Hindlimb muscle (tissue), 1 donor: ENCODE measurements at regions not wholly inside any gene's neighbourhood (a gene's known extent, or its start where the extent isn't known, plus 50 kb on each side); places are given as distances from the start of the nearest gene placed in this dataset.

Source experiments
- DNase-seq: peaks from one replicate; pipeline ENCODE4 v3.0.0-alpha.2; 2013

DNA sequence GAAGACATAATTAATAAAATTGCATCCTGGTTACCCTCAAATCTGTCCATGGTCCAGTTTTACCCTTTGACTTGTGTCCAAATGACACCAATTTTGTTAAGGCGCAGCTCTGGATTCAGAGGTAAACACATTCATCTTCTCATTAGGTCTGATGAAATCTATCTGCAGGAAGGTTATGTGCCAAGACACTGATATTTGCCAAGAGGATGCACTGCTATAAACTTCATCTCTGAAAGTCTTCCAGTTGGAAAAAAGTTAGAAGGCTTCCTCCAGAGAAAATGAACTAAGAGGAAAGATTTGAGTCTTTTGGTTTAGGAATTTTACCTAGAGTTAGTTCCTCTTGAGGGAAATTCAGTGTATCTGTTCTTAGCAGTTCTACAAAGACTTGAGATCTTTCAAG, 717.8 kb downstream of the DTWD2 start:
- peak; percentile 5 for DNase-seq

DNA sequence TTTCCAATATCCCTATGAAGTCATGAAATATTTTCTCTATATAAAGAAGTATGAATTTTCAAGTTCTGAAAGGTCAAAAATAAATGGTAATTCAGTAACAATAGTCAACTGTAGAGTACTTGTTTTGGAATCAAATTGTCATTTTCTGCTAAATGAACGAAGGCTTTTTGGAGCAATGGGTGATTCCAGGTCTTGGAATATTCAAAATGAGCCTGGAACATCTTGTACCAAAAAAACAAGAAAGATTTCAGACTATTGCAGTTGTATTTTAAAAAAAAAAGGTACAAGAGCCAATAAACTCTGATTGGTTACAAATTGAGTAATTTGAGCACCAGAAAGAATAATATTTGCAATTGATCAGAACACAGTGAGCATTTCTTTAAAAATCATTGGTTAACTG, 730.1 kb downstream of the DTWD2 start:
- DNase-seq: no peak

DNA sequence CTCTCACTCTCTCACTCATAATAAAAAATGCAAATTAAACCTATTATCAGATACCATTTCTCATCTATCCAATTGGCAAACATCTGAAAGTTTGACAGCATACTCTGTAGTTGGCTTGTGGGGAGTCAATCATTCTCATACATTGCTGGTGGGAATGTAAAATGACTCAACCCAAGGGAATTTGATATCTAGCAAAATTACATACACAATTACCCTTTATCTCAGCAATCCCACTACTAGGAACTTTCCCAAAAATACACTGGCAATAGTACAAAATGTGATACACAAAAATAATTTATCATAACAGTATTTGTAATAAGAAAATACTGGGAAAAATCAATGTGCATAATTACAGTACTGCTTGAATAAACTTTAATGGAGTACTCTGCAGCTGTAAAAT, 731.3 kb downstream of the DTWD2 start:
- no peak for DNase-seq

DNA sequence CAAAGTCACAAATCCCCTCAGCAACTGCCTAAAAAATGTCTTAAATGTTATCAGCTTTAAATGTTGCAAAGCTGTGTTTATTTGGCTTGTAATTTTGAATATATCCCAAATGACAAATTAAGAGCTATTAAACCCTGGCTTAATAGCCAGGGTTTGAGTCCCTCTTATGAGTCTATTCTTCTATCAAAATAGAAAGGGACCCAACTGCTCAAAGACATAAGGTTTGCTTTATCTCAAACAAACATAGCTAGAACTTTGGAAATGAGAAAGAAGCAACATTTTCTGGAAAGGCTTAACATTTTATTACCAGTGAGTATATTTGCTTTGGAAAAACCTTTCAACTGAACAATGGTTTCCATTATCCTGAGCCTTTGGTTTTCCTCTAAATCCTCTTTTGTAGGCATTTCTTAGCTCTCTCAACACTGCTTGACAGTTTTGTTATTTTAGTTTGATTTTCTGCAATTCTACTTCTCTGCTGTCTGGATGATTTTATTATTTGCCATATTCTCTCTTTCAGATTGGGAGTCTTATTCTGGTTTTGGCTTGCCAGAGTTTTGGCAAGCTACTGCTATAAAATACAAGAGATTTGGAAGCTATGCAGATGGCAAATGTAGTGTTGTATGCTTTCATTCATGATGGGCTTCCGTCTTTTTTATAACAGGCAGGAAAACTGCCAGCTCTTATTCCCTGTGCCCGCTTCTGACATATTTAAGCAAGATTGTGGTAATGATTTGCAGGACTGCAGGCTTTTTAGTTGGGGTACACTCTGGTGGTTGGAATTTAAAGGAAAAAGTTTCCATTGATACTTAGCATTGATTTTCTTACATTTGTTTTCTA, 734.9 kb downstream of the DTWD2 start:
- peak; percentile 36 for DNase-seq

DNA sequence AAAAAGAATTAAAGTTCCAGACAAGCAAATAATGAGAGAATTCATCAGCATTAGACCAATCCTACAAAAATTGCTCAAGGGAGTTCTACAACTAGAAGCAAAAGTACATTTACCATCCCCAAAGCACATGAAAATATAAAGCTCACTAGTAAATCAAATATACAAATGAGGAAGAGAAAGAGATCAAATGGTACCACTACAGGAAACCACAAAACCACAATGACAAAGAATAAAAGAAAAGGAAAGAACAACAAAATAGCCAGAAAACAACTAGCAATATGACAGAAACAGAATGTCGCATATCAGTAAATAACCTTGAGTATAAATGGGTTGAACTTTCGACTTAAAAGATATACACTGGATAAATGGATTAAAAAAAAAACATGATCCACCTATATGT, 739.0 kb downstream of the DTWD2 start:
- DNase-seq: no peak

DNA sequence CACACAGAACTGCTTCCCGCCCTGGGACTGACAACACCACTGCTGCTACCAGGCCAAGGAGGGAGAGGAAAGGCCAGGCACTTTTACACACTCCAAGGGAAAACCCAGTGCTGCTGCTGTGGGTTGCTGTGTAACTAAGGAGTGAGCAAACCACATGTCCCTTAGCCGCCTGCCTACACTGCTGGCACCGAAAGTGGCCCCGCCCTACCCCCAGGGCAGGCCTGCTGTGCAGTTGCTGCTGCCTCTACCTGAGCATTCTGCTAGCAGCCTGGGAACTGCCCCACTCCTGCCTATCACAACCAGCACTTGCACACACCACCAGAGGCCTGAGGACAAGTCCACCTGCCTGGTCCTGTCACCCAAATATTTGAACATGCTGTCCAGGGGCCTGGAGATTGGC, 740.9 kb downstream of the DTWD2 start:
- no peak for DNase-seq

DNA sequence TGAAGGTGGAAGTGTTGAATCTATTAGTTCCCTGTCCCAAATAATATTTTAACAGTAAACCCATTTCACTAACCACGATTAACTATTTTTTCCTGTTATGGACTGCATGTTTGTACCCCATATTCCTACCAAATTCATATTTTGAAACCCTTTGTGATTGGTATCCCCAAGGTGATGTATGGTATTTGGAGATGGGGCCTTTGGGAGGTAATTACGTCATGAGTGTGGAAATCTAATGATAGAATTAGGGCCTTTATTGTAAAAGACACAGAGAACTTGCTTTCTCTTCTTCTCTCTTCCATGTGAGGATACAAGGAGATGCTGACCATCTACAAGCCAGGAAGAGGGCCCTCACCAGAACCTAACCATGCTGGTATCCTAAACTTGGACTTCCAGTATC, 744.7 kb downstream of the DTWD2 start:
- no peak for DNase-seq

DNA sequence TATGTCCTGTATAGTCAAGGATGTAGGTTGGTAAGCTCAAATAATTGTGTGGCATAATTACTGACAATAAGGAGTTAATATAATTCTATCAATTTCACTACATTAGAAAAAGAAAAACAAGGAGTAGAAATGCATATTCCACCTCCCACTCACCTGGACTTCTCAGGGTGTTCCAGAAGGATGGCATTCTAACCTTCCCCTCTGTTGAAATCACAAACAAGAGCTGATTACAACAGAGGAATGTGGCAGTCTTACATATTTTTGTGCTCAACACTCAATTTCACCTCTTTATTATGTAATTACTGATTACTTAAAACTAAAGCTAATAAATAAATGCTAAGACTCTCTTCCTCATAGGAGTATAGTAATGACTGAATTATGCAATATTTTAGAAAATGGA, 745.3 kb downstream of the DTWD2 start:
- no peak for DNase-seq

DNA sequence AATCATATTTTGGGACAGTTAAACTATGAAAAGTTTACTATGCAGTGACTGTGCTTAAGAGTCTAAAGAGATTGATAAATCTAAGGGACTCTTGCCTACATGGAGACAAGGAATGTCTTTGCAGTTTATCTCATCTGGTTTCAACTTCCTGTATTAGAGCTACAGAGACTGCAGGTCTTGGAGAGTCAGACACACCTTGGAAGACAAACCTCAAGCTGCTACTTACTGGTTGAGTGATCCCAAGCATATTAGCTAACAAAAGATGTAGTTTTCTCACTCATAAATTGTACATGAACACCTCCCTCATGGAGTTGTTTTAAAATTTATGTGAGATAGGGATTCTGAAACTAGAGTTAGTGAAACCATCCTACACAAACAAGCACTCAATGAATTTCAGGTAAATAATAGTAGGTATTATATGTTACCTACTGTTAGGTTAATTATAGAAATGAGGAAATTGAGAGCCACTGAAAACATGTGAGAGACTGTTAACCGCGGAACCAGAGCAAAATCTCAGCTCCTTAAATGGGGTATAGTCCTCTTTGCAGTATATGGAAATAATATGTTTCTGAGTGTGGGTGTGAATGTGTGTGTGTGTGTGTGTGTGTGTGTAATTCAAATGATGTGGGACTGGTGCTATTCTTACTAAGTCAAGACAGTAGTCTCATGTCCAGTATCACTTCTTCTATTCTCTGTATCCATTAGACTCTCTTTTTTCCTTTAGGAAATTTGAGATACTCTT, 752.1 kb downstream of the DTWD2 start:
- DNase-seq: no peak

DNA sequence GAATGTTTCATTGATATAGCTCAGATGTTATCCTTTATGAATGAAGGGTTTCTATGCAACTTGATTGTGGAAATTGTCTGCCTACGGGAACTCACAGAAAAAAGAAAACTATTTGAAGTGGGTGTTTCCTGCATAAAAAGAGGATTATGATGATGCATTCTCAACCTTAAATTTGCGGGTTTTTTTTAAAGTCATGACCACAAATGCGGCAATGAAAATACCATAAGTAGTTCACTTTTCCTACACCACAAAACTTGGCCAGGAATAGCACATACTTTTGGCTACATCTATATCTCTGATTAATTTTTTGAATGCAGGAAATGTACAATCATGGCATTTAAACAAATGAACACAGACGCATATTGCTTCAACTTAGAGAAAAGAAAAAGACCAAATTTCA, 754.7 kb downstream of the DTWD2 start:
- no peak for DNase-seq

DNA sequence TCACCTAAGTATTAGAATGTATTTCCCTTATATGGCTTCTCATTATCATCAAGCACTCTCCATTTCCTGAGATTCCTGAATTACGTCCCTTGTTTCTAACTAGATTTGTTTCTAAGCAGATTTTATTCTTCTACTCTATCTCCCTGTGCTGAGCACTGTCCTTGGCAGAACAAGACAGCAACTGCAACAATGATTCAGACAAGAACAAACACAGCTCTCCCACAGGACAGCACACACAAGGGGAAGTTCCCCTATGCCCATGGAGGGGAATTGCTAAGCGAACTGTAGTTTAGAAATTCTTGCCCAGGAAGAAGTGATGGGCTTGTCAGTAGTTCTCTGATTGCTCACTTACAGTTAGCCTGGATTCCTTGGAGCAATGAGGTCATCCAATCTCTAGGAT, 759.9 kb downstream of the DTWD2 start:
- DNase-seq: no peak

DNA sequence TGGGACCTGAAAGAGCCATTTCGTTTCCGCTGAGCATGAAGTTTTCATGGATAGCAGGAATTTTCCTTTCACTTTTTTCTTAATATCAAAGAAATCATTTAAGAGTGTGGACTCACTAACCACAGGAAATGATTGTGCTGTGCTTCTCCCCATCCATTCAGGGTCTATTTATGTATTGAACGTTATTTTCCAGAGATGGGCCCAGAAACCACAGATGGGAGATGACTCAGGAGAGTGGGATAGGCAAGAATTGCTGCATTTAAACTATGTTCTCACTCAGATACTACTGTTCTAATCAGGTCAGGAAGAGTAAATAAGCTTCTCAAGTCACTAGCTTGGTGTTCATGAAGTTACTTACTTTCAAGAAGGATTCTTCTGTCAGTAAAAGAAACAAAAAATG, 763.8 kb downstream of the DTWD2 start:
- DNase-seq: no peak

DNA sequence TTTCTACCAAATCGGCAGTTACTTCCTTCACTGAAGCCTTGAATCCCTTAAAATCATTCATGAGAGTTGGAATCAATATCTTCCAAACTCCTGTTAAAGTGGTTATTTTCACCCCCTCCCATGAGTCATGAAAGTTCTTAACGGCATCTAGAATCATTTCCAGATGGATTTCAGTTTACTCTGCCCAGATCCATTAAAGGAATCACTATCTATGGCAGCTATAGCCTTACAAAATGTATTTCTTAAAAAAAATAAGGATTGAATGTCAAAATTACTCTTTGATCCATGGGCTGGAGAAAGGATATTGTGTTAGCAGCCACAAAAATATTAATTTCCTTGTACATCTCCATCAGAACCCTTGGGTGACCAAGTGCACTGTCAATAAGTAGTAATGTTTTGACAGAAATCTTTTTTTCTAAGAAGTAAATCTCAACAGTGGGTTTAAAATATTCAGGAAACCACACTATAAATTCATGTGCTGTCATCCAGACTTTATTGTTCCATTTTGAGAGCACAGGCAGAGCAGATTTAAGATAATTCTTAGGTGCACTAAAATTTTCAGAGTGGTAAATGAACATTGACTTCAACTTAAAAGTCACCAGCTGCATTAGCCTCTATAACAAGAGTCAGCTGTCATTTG, 767.7 kb downstream of the DTWD2 start:
- peak; percentile 9 for DNase-seq

DNA sequence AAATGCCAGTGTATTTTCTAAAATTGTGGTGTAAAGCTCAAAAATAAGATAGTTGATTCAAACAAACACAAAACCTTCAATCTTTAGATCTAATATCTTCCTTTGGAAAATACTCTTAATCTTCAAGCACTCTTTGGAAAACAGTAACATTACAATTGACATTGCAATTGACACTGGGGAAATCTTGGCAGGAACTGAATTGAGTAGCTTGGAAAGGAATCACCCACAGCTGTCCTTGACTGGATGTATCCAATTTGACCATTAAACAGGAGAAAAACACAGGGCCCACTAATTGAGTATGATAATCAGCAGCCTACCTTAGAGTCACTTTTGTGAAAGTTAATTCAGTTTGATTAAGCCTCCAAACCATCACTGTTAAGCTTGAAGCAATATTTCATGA, 776.7 kb downstream of the DTWD2 start:
- DNase-seq: peak; percentile 12

DNA sequence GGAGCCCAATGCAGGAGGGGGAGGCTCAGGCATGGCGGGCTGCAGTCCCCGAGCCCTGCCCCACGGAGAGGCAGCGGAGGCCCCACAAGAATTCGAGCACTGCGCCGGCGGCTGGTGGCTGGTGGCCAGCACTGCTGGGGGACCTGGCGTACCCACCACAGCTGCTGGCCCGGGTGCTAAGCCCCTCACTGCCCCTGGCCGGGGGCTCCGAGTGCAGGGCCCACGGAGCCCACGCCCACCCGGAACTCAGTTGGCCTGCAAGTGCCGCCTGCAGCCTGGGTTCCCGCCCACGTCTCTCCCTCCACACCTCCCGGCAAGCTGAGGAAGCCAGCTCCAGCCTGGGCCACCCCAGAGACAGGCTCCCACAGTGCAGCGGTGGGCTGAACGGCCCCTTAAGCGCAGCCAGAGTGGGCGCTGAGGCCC, 780.3 kb downstream of the DTWD2 start:
- no peak for DNase-seq

DNA sequence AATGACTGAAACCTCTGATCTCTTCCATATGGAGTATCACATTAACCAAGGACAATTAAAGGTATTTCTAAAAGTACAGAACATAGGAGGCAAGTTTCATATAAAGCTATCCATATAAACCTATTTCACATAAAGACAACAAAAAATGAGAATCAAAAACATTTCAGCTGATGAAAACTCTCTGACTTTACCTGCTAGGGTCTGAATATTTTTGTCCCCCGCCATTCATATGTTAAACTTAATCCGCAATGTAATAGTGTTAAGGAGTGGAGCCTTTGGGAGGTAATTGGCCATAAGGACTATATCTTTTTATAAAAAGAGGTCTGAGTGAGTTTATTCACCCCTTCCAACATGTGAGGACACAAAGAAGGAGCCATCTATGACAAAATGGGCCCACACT, 788.5 kb downstream of the DTWD2 start:
- DNase-seq: no peak

DNA sequence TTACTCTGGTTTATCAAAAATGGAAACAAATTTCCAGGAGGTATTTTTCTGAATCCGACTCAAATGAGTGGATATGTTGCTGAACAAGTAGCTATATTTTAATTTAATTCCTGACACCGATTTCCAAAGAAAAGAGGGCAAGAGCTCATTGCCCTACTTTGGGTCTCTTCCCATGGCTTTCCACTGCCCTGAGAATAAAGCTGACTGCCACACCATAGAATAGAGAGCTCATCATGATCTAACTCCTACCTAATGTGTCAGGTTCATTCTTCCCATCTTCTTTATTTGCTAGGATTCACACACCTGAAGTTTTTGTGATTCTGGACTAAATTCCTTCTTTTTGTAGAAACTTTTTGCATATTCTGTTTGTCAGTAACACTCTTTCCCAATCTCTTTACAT, 792.1 kb downstream of the DTWD2 start:
- DNase-seq: no peak

DNA sequence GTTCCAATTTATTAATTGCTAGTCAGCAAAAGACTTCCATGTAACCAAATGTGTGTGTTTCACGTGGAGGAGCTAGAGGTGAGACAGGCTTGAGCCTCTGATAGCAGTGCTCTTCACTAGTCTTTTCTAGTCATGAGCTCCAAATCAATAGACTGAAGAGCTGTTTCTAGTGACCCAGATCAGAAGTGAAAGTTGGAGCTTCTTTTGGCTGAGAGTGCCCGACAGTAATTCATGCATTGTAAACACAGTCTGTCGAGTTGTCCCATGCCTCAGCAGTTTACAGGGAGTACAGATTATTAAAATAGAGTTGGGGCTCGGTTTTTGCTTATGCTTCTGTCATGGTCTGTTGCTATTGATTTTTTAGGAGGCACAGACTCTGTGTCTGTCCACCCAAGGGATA, 793.1 kb downstream of the DTWD2 start:
- peak; percentile 16 for DNase-seq

DNA sequence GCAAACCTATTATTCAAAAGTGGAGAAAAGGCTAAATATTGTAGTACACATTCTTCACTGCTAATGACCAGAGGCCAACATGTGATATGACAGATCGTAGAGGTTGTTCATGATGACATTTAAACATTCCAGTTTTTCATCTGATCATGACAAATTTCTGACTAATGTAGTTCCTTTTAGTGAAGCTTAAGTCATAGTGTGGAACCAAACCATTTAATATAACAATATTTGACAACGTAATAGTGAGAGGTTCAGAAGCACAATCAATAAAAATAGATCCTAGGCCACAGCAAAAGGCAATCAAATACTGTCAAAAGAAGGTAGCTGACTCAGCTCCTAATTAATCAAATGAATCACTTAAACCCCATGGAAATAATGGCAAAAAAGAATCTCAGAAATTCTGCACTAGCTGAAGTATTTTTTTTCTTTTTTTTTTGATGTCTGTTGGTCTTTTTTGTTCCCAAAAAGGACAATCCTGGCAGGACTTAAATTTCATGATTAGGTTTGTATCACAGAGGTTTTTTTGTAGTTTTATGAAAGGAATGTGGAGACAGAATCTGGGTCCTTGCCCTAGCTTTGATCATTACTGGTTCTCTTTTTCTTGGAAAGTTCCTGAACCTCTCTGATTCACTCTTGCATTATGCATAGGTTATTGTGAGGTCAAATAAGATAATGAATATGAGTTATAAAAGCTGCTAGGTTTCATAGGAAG, 795.0 kb downstream of the DTWD2 start:
- no peak for DNase-seq

DNA sequence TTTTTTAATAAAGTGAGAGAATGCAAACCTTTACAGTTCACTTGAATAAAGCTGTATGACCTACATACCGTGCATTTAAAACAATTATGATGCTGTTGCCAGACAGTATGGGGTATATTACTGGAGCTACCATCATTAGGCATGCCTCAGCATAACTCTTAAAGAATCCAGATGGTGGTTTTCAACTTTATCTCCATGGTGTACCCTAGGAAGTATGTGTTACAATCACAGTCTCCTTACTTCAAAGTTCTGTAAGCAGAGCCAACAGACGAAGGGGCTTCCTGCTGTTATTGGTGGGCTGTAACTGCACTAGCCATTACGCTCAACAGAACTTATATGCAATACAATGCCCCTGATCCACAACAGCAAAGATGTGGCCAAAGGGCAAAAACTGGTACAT, 803.3 kb downstream of the DTWD2 start:
- no peak for DNase-seq

DNA sequence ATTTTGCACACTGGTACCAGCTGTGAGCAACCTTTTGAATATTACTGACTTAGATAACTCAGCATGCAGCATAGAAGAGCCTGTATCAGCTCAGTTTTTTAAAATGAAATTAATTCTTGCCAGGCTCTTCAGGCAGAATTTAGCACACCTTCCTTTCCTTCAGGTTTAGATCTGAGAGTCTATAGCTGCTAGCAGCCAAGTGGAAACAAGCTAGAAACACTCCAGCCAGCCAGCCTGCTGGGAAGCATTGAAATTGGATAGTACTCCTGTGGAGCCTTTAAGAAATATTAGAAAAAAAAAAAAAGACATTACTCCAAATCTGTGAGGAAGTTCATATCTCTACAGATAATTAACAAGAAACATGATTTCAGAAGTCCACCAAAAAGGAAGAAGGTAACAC, 812.2 kb downstream of the DTWD2 start:
- no peak for DNase-seq

DNA sequence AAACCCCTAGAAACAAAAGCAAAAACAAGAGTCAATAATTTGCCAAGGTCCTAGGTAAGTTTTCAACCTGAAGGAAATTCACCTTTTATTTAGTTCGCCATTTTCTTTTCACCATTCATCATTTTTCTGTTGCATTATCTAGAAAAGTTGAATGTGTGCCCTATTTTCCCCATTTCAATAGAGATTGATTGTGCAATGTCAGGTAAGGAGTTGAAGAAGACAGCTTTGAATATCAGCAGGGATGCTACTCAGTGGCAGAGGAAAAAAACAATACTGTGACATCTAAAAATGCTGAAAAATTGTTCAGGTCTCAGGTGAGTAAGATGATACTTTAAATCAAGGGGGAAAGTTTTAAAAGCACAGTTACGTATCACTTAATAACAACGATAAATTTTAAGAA, 813.7 kb downstream of the DTWD2 start:
- DNase-seq: no peak

DNA sequence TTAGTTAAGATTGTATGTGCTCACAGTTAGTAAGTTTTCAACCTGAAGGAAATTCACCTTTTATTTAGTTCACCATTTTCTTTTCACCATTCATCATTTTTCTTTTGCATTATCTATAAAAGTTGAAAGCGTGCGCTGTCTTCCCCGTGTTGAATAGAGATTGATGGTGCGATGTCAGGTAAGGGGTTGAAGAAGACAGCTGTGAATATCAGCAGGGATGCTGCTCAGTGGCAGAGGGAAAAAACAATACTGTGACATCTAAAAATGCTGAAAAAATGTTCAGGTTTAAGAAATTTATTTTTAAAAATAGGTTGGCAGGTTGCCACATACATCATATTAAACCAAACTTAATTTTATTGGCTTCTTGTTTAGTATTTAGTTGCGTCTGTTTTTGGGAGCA, 815.0 kb downstream of the DTWD2 start:
- no peak for DNase-seq
